DND-41 (cell line): ENCODE measurements at regions not wholly inside any gene's neighbourhood (a gene's known extent, or its start where the extent isn't known, plus 50 kb on each side); places are given as distances from the start of the nearest gene placed in this dataset.

Source experiments
- CTCF ChIP-seq: IDR thresholded peaks from 2 replicates; pipeline ENCODE4 v1.5.1; 2012; ENCODE audit warnings: borderline replicate concordance, low read length, moderate library complexity, mild to moderate bottlenecking; ENCODE audit not compliant: poor library complexity, severe bottlenecking; ENCODE audit errors: extremely low read depth
- EZH2 ChIP-seq: IDR thresholded peaks from 3 replicates; pipeline ENCODE4 v1.6.1; 2012; ENCODE audit warnings: borderline replicate concordance, low read depth, mild to moderate bottlenecking, moderate library complexity, low read length, inconsistent platforms; ENCODE audit not compliant: severe bottlenecking

- TF ChIP-seq CTCF (no peak), EZH2 (no peak)
Observed at GRCh38 chr5:1658665-1659064, 134.9 kb upstream of the LPCAT1 start.
